GM18505 (cell line): ENCODE measurements at regions not wholly inside any gene's neighbourhood (a gene's known extent, or its start where the extent isn't known, plus 50 kb on each side); places are given as distances from the start of the nearest gene placed in this dataset.
A peak's percentile ranks its signal among the peaks of the same experiment; 100 is the strongest.

Source experiments
- ATAC-seq: cut with Tn5 transposase; IDR thresholded peaks from one replicate; pipeline ENCODE4 v1.9.1; 2021; ENCODE audit not compliant: unreplicated experiment
- POLR2A ChIP-seq: IDR thresholded peaks from 4 replicates; pipeline ENCODE4 v1.6.1; 2011; ENCODE audit warnings: borderline replicate concordance; ENCODE audit not compliant: insufficient read depth, insufficient read length; ENCODE audit errors: extremely low read depth

- TF ChIP-seq POLR2A, result no peak
- no peak for ATAC-seq
These were observed 710.7 kb upstream of the TBX3 start for GRCh38 chr12:115394496-115395220.

- no peak for ATAC-seq
- no peak for TF ChIP-seq POLR2A
These were observed 704.2 kb upstream of the TBX3 start for GRCh38 chr12:115388139-115388538.

GRCh38 chr12:115387467-115387901, 703.5 kb upstream of the TBX3 start:
- TF ChIP-seq POLR2A, result no peak
- no peak for ATAC-seq

- no peak for TF ChIP-seq POLR2A
- no peak for ATAC-seq
These were observed 703.0 kb upstream of the TBX3 start for GRCh38 chr12:115386946-115387345.

GRCh38 chr12:115385141-115385540, 701.2 kb upstream of the TBX3 start:
- ATAC-seq, result no peak
- TF ChIP-seq POLR2A, result no peak

- TF ChIP-seq POLR2A, result no peak
- ATAC-seq, result no peak
These were observed 700.4 kb upstream of the TBX3 start for GRCh38 chr12:115384391-115384790.

- no peak for ATAC-seq
- no peak for TF ChIP-seq POLR2A
These were observed 699.7 kb upstream of the TBX3 start for GRCh38 chr12:115383668-115384067.

- TF ChIP-seq POLR2A, result no peak
- no peak for ATAC-seq
These were observed 698.7 kb upstream of the TBX3 start for GRCh38 chr12:115382681-115383080.

- no peak for ATAC-seq
- TF ChIP-seq POLR2A, result no peak
These were observed 696.7 kb upstream of the TBX3 start for GRCh38 chr12:115380546-115381120.

GRCh38 chr12:115378291-115378690, 694.3 kb upstream of the TBX3 start:
- TF ChIP-seq POLR2A, result no peak

GRCh38 chr12:115377779-115378178, 693.8 kb upstream of the TBX3 start:
- no peak for TF ChIP-seq POLR2A
- ATAC-seq, result no peak

More at GRCh38 chr12:115378291-115378690, 694.3 kb upstream of the TBX3 start:
- ATAC-seq, result no peak

- no peak for TF ChIP-seq POLR2A
- ATAC-seq, result no peak
These were observed 693.3 kb upstream of the TBX3 start for GRCh38 chr12:115377230-115377629.

GRCh38 chr12:115375186-115375991, 691.4 kb upstream of the TBX3 start:
- ATAC-seq, result peak; percentile 89
- TF ChIP-seq POLR2A, result no peak
